ENCODE measurements at regions not wholly inside any gene's neighbourhood (a gene's known extent, or its start where the extent isn't known, plus 50 kb on each side); places are given as distances from the start of the nearest gene placed in this dataset.

DNA sequence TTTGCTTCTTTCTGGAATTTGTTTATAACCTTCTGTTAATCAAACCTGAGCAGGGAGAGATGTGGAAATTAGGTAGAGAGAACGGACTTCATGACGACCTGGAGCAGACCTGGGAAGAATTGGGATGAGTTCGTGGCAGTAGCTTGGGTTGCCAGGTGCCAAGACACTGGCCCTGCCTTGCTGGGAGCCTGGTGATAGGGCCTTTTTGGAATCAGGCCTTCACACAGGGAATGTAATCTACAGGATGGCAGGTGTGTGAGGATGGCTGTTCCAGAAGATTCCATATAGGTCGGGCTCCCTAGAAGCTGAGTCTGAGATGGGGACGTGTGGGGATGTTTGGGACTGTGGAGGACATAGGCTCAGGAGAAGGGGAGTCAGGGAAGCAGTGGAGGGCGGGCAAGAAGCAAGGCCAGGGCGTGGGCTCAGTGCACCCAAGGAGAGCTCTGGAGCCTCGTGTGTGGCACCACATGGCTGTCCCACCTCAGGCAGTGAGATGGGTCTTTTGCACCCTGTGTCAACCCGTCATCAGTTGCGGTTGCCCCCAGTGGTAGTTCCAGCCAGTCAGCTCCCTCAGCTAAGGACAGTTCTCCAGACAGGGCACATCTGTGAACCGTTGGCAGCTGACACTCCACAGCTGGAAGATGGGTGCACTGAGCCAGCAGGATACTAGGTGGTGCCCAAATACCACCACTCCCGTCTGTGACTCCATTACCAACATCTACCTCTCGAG, 395.9 kb downstream of the MATN1 start (continued):
- TF ChIP-seq, protein P1, sequence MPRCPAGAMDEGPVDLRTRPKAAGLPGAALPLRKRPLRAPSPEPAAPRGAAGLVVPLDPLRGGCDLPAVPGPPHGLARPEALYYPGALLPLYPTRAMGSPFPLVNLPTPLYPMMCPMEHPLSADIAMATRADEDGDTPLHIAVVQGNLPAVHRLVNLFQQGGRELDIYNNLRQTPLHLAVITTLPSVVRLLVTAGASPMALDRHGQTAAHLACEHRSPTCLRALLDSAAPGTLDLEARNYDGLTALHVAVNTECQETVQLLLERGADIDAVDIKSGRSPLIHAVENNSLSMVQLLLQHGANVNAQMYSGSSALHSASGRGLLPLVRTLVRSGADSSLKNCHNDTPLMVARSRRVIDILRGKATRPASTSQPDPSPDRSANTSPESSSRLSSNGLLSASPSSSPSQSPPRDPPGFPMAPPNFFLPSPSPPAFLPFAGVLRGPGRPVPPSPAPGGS (IDR thresholded peaks at IDR 0.05) = no peak
- TF ChIP-seq, protein P2, sequence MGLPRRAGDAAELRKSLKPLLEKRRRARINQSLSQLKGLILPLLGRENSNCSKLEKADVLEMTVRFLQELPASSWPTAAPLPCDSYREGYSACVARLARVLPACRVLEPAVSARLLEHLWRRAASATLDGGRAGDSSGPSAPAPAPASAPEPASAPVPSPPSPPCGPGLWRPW (IDR thresholded peaks at IDR 0.05) = no peak
- no peak for TF ChIP-seq NR3C1 (IDR thresholded peaks at IDR 0.05)
- TF ChIP-seq, protein P3, sequence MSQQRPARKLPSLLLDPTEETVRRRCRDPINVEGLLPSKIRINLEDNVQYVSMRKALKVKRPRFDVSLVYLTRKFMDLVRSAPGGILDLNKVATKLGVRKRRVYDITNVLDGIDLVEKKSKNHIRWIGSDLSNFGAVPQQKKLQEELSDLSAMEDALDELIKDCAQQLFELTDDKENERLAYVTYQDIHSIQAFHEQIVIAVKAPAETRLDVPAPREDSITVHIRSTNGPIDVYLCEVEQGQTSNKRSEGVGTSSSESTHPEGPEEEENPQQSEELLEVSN (IDR thresholded peaks at IDR 0.05; ENCODE audit: borderline replicate concordance, low read depth) = no peak

DNA sequence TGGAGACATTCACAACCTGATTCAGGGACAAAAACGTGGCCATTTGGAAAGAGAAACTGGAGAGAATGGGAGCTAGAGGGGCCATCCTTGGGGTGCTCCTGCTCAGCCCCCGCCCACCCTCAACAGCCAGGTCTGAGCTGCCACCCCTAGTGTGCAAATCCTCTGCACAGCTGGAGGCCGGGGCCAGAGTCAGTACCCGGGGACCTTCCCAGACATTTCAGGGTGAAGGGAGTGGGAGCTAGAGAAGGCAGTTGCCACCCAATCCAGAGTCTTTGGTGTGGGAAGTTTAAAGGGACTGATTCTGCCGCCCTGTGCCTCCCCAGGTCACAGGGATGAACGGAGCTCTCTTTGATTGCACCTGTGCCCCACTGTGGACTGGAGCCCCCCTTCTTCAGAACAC, 397.4 kb downstream of the MATN1 start:
- H3K9me3 ChIP-seq = no peaks in the 10 kb centered on the region
- H3K4me1 ChIP-seq = no peaks in the 10 kb centered on the region
- TF ChIP-seq SMC3 (IDR thresholded peaks at IDR 0.05) = no peak
- no peak for TF ChIP-seq TP53 (CRISPR knock-in tag; IDR thresholded peaks at IDR 0.05)
- no peak for TF ChIP-seq ESRRA (IDR thresholded peaks at IDR 0.05; ENCODE audit: borderline replicate concordance, low read length)
- TF ChIP-seq POLR2A (IDR thresholded peaks at IDR 0.05; ENCODE audit: low read length) = no peak
- TF ChIP-seq, protein P4, sequence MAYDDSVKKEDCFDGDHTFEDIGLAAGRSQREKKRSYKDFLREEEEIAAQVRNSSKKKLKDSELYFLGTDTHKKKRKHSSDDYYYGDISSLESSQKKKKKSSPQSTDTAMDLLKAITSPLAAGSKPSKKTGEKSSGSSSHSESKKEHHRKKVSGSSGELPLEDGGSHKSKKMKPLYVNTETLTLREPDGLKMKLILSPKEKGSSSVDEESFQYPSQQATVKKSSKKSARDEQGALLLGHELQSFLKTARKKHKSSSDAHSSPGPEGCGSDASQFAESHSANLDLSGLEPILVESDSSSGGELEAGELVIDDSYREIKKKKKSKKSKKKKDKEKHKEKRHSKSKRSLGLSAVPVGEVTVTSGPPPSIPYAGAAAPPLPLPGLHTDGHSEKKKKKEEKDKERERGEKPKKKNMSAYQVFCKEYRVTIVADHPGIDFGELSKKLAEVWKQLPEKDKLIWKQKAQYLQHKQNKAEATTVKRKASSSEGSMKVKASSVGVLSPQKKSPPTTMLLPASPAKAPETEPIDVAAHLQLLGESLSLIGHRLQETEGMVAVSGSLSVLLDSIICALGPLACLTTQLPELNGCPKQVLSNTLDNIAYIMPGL (CRISPR knock-in tag; IDR thresholded peaks at IDR 0.05; ENCODE audit: borderline replicate concordance) = no peak
- TF ChIP-seq, protein P5, sequence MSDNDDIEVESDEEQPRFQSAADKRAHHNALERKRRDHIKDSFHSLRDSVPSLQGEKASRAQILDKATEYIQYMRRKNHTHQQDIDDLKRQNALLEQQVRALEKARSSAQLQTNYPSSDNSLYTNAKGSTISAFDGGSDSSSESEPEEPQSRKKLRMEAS (IDR thresholded peaks at IDR 0.05) = no peak
- no peak for TF ChIP-seq EHF (CRISPR knock-in tag; IDR thresholded peaks at IDR 0.05)
- TF ChIP-seq RCOR1 (IDR thresholded peaks at IDR 0.05; ENCODE audit: low read depth, low read length) = no peak
- TF ChIP-seq, protein P6, sequence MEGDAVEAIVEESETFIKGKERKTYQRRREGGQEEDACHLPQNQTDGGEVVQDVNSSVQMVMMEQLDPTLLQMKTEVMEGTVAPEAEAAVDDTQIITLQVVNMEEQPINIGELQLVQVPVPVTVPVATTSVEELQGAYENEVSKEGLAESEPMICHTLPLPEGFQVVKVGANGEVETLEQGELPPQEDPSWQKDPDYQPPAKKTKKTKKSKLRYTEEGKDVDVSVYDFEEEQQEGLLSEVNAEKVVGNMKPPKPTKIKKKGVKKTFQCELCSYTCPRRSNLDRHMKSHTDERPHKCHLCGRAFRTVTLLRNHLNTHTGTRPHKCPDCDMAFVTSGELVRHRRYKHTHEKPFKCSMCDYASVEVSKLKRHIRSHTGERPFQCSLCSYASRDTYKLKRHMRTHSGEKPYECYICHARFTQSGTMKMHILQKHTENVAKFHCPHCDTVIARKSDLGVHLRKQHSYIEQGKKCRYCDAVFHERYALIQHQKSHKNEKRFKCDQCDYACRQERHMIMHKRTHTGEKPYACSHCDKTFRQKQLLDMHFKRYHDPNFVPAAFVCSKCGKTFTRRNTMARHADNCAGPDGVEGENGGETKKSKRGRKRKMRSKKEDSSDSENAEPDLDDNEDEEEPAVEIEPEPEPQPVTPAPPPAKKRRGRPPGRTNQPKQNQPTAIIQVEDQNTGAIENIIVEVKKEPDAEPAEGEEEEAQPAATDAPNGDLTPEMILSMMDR (IDR thresholded peaks at IDR 0.05) = no peak
- TF ChIP-seq ZNF302 (CRISPR knock-in tag; IDR thresholded peaks at IDR 0.05) = no peak
- TF ChIP-seq NR3C1 (IDR thresholded peaks at IDR 0.05) = no peak
- TF ChIP-seq, protein P7, sequence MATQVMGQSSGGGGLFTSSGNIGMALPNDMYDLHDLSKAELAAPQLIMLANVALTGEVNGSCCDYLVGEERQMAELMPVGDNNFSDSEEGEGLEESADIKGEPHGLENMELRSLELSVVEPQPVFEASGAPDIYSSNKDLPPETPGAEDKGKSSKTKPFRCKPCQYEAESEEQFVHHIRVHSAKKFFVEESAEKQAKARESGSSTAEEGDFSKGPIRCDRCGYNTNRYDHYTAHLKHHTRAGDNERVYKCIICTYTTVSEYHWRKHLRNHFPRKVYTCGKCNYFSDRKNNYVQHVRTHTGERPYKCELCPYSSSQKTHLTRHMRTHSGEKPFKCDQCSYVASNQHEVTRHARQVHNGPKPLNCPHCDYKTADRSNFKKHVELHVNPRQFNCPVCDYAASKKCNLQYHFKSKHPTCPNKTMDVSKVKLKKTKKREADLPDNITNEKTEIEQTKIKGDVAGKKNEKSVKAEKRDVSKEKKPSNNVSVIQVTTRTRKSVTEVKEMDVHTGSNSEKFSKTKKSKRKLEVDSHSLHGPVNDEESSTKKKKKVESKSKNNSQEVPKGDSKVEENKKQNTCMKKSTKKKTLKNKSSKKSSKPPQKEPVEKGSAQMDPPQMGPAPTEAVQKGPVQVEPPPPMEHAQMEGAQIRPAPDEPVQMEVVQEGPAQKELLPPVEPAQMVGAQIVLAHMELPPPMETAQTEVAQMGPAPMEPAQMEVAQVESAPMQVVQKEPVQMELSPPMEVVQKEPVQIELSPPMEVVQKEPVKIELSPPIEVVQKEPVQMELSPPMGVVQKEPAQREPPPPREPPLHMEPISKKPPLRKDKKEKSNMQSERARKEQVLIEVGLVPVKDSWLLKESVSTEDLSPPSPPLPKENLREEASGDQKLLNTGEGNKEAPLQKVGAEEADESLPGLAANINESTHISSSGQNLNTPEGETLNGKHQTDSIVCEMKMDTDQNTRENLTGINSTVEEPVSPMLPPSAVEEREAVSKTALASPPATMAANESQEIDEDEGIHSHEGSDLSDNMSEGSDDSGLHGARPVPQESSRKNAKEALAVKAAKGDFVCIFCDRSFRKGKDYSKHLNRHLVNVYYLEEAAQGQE (IDR thresholded peaks at IDR 0.05) = no peak
- TF ChIP-seq RAD21 (conservative IDR thresholded peaks at IDR 0.05 in 1 of 2, IDR thresholded peaks at IDR 0.05 in 1 of 2) = no peak
- no peak for TF ChIP-seq ZC3H11A (IDR thresholded peaks at IDR 0.05)
- no peak for TF ChIP-seq CEBPB (IDR thresholded peaks at IDR 0.05)
- TF ChIP-seq CBX2 (IDR thresholded peaks at IDR 0.05; ENCODE audit: borderline replicate concordance, low read depth) = no peak
- TF ChIP-seq CBX8 (IDR thresholded peaks at IDR 0.05) = no peak
- TF ChIP-seq POLR2AphosphoS2 (conservative IDR thresholded peaks at IDR 0.05; ENCODE audit: low read length) = no peak
- TF ChIP-seq, protein P8, sequence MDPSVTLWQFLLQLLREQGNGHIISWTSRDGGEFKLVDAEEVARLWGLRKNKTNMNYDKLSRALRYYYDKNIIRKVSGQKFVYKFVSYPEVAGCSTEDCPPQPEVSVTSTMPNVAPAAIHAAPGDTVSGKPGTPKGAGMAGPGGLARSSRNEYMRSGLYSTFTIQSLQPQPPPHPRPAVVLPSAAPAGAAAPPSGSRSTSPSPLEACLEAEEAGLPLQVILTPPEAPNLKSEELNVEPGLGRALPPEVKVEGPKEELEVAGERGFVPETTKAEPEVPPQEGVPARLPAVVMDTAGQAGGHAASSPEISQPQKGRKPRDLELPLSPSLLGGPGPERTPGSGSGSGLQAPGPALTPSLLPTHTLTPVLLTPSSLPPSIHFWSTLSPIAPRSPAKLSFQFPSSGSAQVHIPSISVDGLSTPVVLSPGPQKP (IDR thresholded peaks at IDR 0.05; ENCODE audit: low read depth, low read length) = no peak
- ChIA-PET CTCF (interaction anchor here (1.3 kb wide), 1 partner anchor 54 kb away, joined by 4 read pairs; no protein-coding TSS in a partner anchor), POLR2A (no interaction called here)
- no peak overlapping the region for H3K4me2 ChIP-seq
- H3K4me3 ChIP-seq = no peak overlapping the region
- no peak for FAIRE-seq
- WGBS (ENCODE audit: missing lambda C conversion rate) = 26% methylated on average over 6 of the region's 6 CpGs
- no peak for DNase-seq (ENCODE audit: low read depth in 1 of 2, low spot score in 1 of 2)
- ATAC-seq = no peak
- no peak overlapping the region for H3K27ac ChIP-seq
